Activated CD8-positive, alpha-beta T cell treated with anti-CD3 and anti-CD28 coated beads for 36 hours (primary cell): ENCODE measurements at regions not wholly inside any gene's neighbourhood (a gene's known extent, or its start where the extent isn't known, plus 50 kb on each side); places are given as distances from the start of the nearest gene placed in this dataset.
"Not testable (repeated sequence)": the region's sequence is repeated elsewhere in the genome, so short reads cannot be mapped to it uniquely, and the experiment has no call there.

Experiments used
- ATAC-seq: fragments of 200-7000 bp; cut with Tn5 transposase; one replicate; pipeline ENCODE4 v1.10.0; 2021; ENCODE audit warnings: mild to moderate bottlenecking, moderate library complexity
- CTCF ChIA-PET: fragments of 350-600 bp; sonication (Branson Sonifier 250); formaldehyde crosslinking; loops from one replicate; lab custom pipeline; 2021; ENCODE audit warnings: antibody characterized with exemption; lab: Charles Lee
- POLR2A ChIA-PET: fragments of 350-600 bp; sonication (Branson Sonifier 250); formaldehyde crosslinking; loops from one replicate; lab custom pipeline; 2021; ENCODE audit warnings: antibody characterized with exemption; lab: Charles Lee
- DNase-seq: peaks from one replicate; pipeline ENCODE4 v3.0.0-alpha.2; 2020
- H3K27ac Mint-ChIP-seq: one replicate; pipeline ENCODE4 v1.8.0; 2021; ENCODE audit warnings: mild to moderate bottlenecking, mixed read lengths
- H3K27me3 Mint-ChIP-seq: one replicate; pipeline ENCODE4 v1.8.0; 2021; ENCODE audit warnings: mixed read lengths
- H3K36me3 Mint-ChIP-seq: one replicate; pipeline ENCODE4 v1.8.0; 2021; ENCODE audit warnings: low read depth, mixed read lengths
- H3K4me1 Mint-ChIP-seq: one replicate; pipeline ENCODE4 v1.8.0; 2021; ENCODE audit warnings: low read depth, mixed read lengths
- H3K4me3 Mint-ChIP-seq: one replicate; pipeline ENCODE4 v1.8.0; 2021; ENCODE audit warnings: mild to moderate bottlenecking, moderate library complexity, mixed read lengths
- H3K9me3 Mint-ChIP-seq: one replicate; pipeline ENCODE4 v1.8.0; 2021; ENCODE audit warnings: mixed read lengths
- CTCF ChIP-seq: fragments of 200-600 bp; IDR thresholded peaks from one replicate; pipeline ENCODE4 v1.8.0; 2022; ENCODE audit warnings: antibody characterized with exemption, mild to moderate bottlenecking
- intact Hi-C: fragments of 100-400 bp; cut with micrococcal nuclease; formaldehyde crosslinking; loops from one replicate; pipeline ENCODE4 v1.10.0; 2022

DNA sequence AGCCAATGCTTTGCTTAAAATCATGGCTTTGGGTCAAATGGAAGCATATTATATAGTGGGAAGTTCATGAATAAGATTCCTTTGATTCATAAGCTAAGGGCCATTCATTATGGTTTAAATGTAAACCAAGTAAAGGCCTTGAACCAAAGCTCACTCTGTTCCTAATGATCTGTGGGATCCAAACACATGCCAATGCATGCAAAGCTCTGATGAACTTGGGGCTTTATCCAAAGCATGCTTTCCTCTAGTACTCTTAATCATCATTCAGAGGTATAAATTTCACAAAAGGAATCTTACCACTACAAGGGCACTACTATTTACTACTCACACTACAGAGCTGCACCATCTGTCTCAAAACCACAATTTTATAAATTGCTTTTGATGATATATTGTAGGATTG lies 102.8 kb upstream of the RBMS1 start:
- intact Hi-C loops = no loop called here
- H3K27ac Mint-ChIP-seq = no peak overlapping the region
- no peak for TF ChIP-seq CTCF
- H3K4me3 Mint-ChIP-seq = no peak overlapping the region
- no peaks in the 10 kb centered on the region for H3K36me3 Mint-ChIP-seq
- no peak for DNase-seq
- POLR2A ChIA-PET = no interaction called here
- no peak for ATAC-seq
- H3K4me1 Mint-ChIP-seq = no peaks in the 10 kb centered on the region
- no peaks in the 10 kb centered on the region for H3K27me3 Mint-ChIP-seq
- CTCF ChIA-PET = interaction anchor here (1.1 kb wide), 1 partner anchor 273 kb away, joined by 3 read pairs; no protein-coding TSS in a partner anchor
- H3K9me3 Mint-ChIP-seq = peaks cover 5% of the 10 kb centered on the region

DNA sequence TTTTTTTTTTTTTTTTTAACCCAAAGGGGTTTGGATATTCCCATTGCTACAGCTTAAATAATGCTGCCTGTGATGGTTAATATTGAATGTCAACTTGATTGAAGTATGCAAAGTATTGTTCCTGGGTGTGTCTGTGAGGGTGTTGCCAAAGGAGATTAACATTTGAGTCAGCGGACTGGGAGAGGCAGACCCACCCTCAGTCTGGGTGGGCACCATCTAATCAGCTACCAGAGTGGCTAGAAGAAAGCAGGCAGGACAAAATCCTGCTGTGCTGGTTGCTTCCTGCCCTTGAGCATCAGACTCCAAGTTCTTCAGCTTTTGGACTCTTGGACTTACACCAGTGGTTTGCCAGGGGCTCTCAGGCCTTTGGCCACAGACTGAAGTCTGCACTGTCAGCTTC lies 106.8 kb upstream of the RBMS1 start:
- ChIA-PET POLR2A (interaction anchor here (1.0 kb wide), 1 partner anchor 172 kb away, joined by 3 read pairs; no protein-coding TSS in a partner anchor), CTCF (interaction anchor here (0.8 kb wide), 1 partner anchor 169 kb away, joined by 3 read pairs; no protein-coding TSS in a partner anchor)

GRCh38 chr2:160602073-160602472 lies 108.5 kb upstream of the RBMS1 start:
- intact Hi-C loops = no loop called here
- no peak for TF ChIP-seq CTCF

More for the DNA sequence above, 106.8 kb upstream of the RBMS1 start:
- H3K36me3 Mint-ChIP-seq, ATAC-seq, intact Hi-C loops, DNase-seq, H3K27me3 Mint-ChIP-seq, H3K4me3 Mint-ChIP-seq, H3K4me1 Mint-ChIP-seq, H3K27ac Mint-ChIP-seq, H3K9me3 Mint-ChIP-seq: not testable (repeated sequence)

GRCh38 chr2:160603771-160604510 lies 110.3 kb upstream of the RBMS1 start:
- Mint-ChIP-seq H3K9me3 (no peaks in the 10 kb centered on the region), H3K27me3 (no peaks in the 10 kb centered on the region), H3K4me3 (no peak overlapping the region), H3K36me3 (no peaks in the 10 kb centered on the region), H3K27ac (no peak overlapping the region), H3K4me1 (peaks cover 9% of the 10 kb centered on the region)
- intact Hi-C loops = no loop called here
- POLR2A ChIA-PET = no interaction called here
- ATAC-seq (no peak), DNase-seq (no peak)
- CTCF ChIA-PET = no interaction called here
- no peak for TF ChIP-seq CTCF

More at GRCh38 chr2:160602073-160602472, 108.5 kb upstream of the RBMS1 start:
- H3K4me1 Mint-ChIP-seq = no peaks in the 10 kb centered on the region
- no peaks in the 10 kb centered on the region for H3K36me3 Mint-ChIP-seq
- CTCF ChIA-PET = no interaction called here
- no peak overlapping the region for H3K4me3 Mint-ChIP-seq
- no peak overlapping the region for H3K27ac Mint-ChIP-seq
- ATAC-seq (no peak), DNase-seq (no peak)
- H3K27me3 Mint-ChIP-seq = no peaks in the 10 kb centered on the region
- no peaks in the 10 kb centered on the region for H3K9me3 Mint-ChIP-seq
- POLR2A ChIA-PET = no interaction called here

DNA sequence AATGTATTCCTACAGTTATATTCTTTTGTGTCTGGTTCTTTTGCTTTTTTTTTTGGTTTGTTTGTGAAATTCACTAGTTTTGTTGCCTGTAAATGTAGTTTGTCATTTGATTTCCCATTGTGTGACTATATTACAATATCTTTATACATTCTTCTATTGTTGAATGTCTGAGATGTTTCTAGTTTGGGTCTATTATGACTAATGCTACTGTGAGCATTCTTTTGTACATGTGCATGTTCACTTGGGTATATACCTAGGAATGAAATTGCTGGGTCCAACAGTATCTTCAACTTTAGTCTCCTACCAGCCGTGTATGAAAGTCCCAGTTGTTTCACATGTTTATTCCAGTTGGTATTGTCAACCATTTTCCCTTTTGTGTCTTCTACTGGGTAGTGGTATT lies 112.7 kb upstream of the RBMS1 start:
- POLR2A ChIA-PET = no interaction called here
- Mint-ChIP-seq H3K4me1 (peaks cover 16% of the 10 kb centered on the region), H3K9me3 (no peaks in the 10 kb centered on the region), H3K27me3 (no peaks in the 10 kb centered on the region), H3K36me3 (no peaks in the 10 kb centered on the region), H3K4me3 (no peak overlapping the region), H3K27ac (no peak overlapping the region)
- CTCF ChIA-PET = no interaction called here
- intact Hi-C loops = no loop called here
- DNase-seq (no peak), ATAC-seq (no peak)
- TF ChIP-seq CTCF = no peak
